A549 (cell line): ENCODE measurements at regions not wholly inside any gene's neighbourhood (a gene's known extent, or its start where the extent isn't known, plus 50 kb on each side); places are given as distances from the start of the nearest gene placed in this dataset.

Experiments used
- ATAC-seq, 2 experiments: fragments of 200-7000 bp in 1 of 2; fragments of >200 bp in 1 of 2; cut with Nextera tagmentation in 1 of 2; cut with Tn5 transposase in 1 of 2; 3 replicates each; pipeline versions ENCODE4 v1.8.0 to v1.9.1; 2018 to 2020; ENCODE audit warnings: mild to moderate bottlenecking in 1 of 2, moderate library complexity in 1 of 2
- CTCF ChIA-PET: fragments of 300-600 bp; sonication (Branson Sonifier 250); formaldehyde crosslinking; extraction: SDS; loops from one replicate; lab custom pipeline; 2021; ENCODE audit warnings: antibody characterized with exemption, inconsistent platforms; lab: Yijun Ruan, JAX
- POLR2A ChIA-PET: fragments of 350-600 bp; formaldehyde crosslinking; extraction: SDS; loops from one replicate; lab custom pipeline; 2021; ENCODE audit warnings: antibody characterized with exemption, inconsistent platforms; lab: Yijun Ruan, JAX
- DNase-seq, 2 experiments: peaks; one replicate each; pipeline versions ENCODE4 v3.0.0 to v3.0.0-alpha.2; 2011 to 2016; ENCODE audit warnings: low read depth in 1 of 2, low spot score in 1 of 2
- FAIRE-seq: peaks from 2 replicates; lab custom pipeline; 2011; peaks lifted over from hg19 to GRCh38; lab: Jason Lieb, UNC
- H3K27ac ChIP-seq, 2 experiments: fragments of >200 bp; sonication (Bioruptor Twin); formaldehyde crosslinking; 3 replicates each; pipeline ENCODE4 v1.5.1; 2016 to 2017
- H3K4me1 ChIP-seq: fragments of >200 bp; sonication (Bioruptor Twin); formaldehyde crosslinking; 3 replicates; pipeline ENCODE4 v1.6.1; 2016
- H3K4me2 ChIP-seq: fragments of >200 bp; sonication (Bioruptor Twin); formaldehyde crosslinking; 3 replicates; pipeline ENCODE4 v1.6.1; 2016
- H3K4me3 ChIP-seq: fragments of >200 bp; sonication (Bioruptor Twin); formaldehyde crosslinking; 3 replicates; pipeline ENCODE4 v1.5.1; 2016
- H3K9me3 ChIP-seq: fragments of >200 bp; sonication (Bioruptor Twin); formaldehyde crosslinking; 3 replicates; pipeline ENCODE4 v1.6.1; 2016
- ATOH8 ChIP-seq: fragments of 250-450 bp; sonication (Bioruptor Pico); IDR thresholded peaks from 2 replicates; pipeline ENCODE4 v1.5.0; 2020; ENCODE audit warnings: low read depth, mild to moderate bottlenecking, moderate library complexity
- CBX2 ChIP-seq: fragments of 200-600 bp; sonication (generic); IDR thresholded peaks from 2 replicates; pipeline ENCODE4 v1.6.1; 2016; ENCODE audit warnings: low read depth, mild to moderate bottlenecking, borderline replicate concordance
- CHD2 ChIP-seq: fragments of 150-350 bp; IDR thresholded peaks from 2 replicates; pipeline ENCODE4 v1.6.1; 2014; ENCODE audit warnings: low read length; ENCODE audit not compliant: partially characterized antibody
- EHF ChIP-seq: fragments of 250-450 bp; sonication (Bioruptor Pico); IDR thresholded peaks from 2 replicates; pipeline ENCODE4 v1.5.0; 2020; ENCODE audit warnings: mild to moderate bottlenecking
- FOSL2 ChIP-seq, 2 experiments: fragments of 450-650 bp in 1 of 2; fragments of >200 bp in 1 of 2; sonication (Bioruptor Twin) in 1 of 2; formaldehyde crosslinking; IDR thresholded peaks; 2 replicates each; pipeline versions ENCODE4 v1.5.0 to v1.6.1; 2016 to 2020; ENCODE audit warnings: mild to moderate bottlenecking in 1 of 2, moderate library complexity in 1 of 2
- FOXS1 ChIP-seq: fragments of 250-450 bp; sonication (Bioruptor Pico); IDR thresholded peaks from 2 replicates; pipeline ENCODE4 v1.5.0; 2020; ENCODE audit warnings: mild to moderate bottlenecking, moderate library complexity
- GATA3 ChIP-seq: IDR thresholded peaks from 2 replicates; pipeline ENCODE4 v1.6.1; 2012; ENCODE audit warnings: borderline replicate concordance
- HDAC2 ChIP-seq: fragments of 200-600 bp; sonication (generic); IDR thresholded peaks from 2 replicates; pipeline ENCODE4 v1.6.1; 2016
- HEYL ChIP-seq: fragments of 250-450 bp; sonication (Bioruptor Pico); IDR thresholded peaks from 2 replicates; pipeline ENCODE4 v1.8.0; 2021; ENCODE audit warnings: mild to moderate bottlenecking, moderate library complexity
- HOXB13 ChIP-seq: fragments of 250-450 bp; sonication (Bioruptor Pico); IDR thresholded peaks from 2 replicates; pipeline ENCODE4 v1.5.0; 2020; ENCODE audit warnings: low read depth, mild to moderate bottlenecking, moderate library complexity
- HOXB5 ChIP-seq: fragments of 250-450 bp; sonication (Bioruptor Pico); IDR thresholded peaks from 2 replicates; pipeline ENCODE4 v1.5.0; 2020; ENCODE audit warnings: mild to moderate bottlenecking, moderate library complexity
- KDM1A ChIP-seq: fragments of 200-600 bp; sonication (generic); IDR thresholded peaks from 2 replicates; pipeline ENCODE4 v1.6.1; 2016; ENCODE audit warnings: low read depth, mild to moderate bottlenecking
- KDM5A ChIP-seq: fragments of 200-600 bp; sonication (generic); IDR thresholded peaks from 2 replicates; pipeline ENCODE4 v1.6.1; 2016; ENCODE audit warnings: antibody characterized with exemption, mild to moderate bottlenecking
- MAFK ChIP-seq: fragments of 450-650 bp; IDR thresholded peaks from 2 replicates; pipeline ENCODE4 v1.6.1; 2014; ENCODE audit not compliant: partially characterized antibody
- MAZ ChIP-seq: fragments of 150-350 bp; IDR thresholded peaks from 2 replicates; pipeline ENCODE4 v1.6.1; 2014; ENCODE audit warnings: antibody characterized with exemption, low read depth, low read length, borderline replicate concordance
- PHF8 ChIP-seq: fragments of 200-600 bp; sonication (generic); IDR thresholded peaks from 2 replicates; pipeline ENCODE4 v1.6.1; 2016; ENCODE audit warnings: low read depth, mild to moderate bottlenecking, antibody characterized with exemption, moderate library complexity, borderline replicate concordance
- RCOR1 ChIP-seq: fragments of 150-350 bp; IDR thresholded peaks from 2 replicates; pipeline ENCODE4 v1.6.1; 2014; ENCODE audit warnings: antibody characterized with exemption, low read length, low read depth
- RFX5 ChIP-seq: fragments of 450-650 bp; IDR thresholded peaks from 2 replicates; pipeline ENCODE4 v1.7.1; 2014; ENCODE audit warnings: antibody characterized with exemption, mild to moderate bottlenecking, moderate library complexity
- RNF2 ChIP-seq: fragments of 200-600 bp; sonication (generic); IDR thresholded peaks from 2 replicates; pipeline ENCODE4 v1.6.1; 2016; ENCODE audit warnings: low read depth, mild to moderate bottlenecking, antibody characterized with exemption, moderate library complexity, borderline replicate concordance
- SMC3 ChIP-seq: fragments of >200 bp; sonication (Bioruptor Twin); formaldehyde crosslinking; IDR thresholded peaks from 3 replicates; pipeline ENCODE4 v1.6.1; 2018; ENCODE audit warnings: inconsistent platforms
- TFCP2L1 ChIP-seq: fragments of 250-450 bp; sonication (Bioruptor Pico); IDR thresholded peaks from 2 replicates; pipeline ENCODE4 v1.5.0; 2021; ENCODE audit warnings: mild to moderate bottlenecking
- TP53 ChIP-seq: fragments of 250-450 bp; sonication (Bioruptor Pico); IDR thresholded peaks from 2 replicates; pipeline ENCODE4 v1.5.0; 2021; ENCODE audit warnings: mild to moderate bottlenecking, moderate library complexity
- USF2 ChIP-seq: fragments of 450-650 bp; IDR thresholded peaks from 2 replicates; pipeline ENCODE4 v1.6.1; 2014; ENCODE audit warnings: antibody characterized with exemption
- ZNF302 ChIP-seq: fragments of 250-450 bp; sonication (Bioruptor Pico); IDR thresholded peaks from 2 replicates; pipeline ENCODE4 v1.9.0; 2021; ENCODE audit warnings: inconsistent platforms, mild to moderate bottlenecking, moderate library complexity
- ZSCAN20 ChIP-seq: fragments of 250-450 bp; sonication (Bioruptor Pico); IDR thresholded peaks from 2 replicates; pipeline ENCODE4 v1.8.0; 2022; ENCODE audit warnings: mild to moderate bottlenecking, moderate library complexity
- WGBS: methylation state at CpG from one replicate; pipeline ENCODE4 v1.1.6; 2017; ENCODE audit errors: missing lambda C conversion rate; 5-methylcytosine and 5-hydroxymethylcytosine counted together
- TF ChIP-seq, protein P1 (sequence below): IDR thresholded peaks from 2 replicates; pipeline ENCODE4 v1.6.1; 2012; ENCODE audit warnings: low read depth, borderline replicate concordance
- TF ChIP-seq, protein P2 (sequence below): fragments of 150-350 bp; IDR thresholded peaks from 2 replicates; pipeline ENCODE4 v1.6.1; 2014; ENCODE audit warnings: low read depth, mild to moderate bottlenecking, low read length

GRCh38 chrX:118167361-118167760 lies 50.8 kb upstream of the KLHL13 start:
- H3K4me3 ChIP-seq = no peak overlapping the region
- no peak overlapping the region for H3K4me2 ChIP-seq
- DNase-seq (no peak), ATAC-seq (no peak), FAIRE-seq (no peak)
- H3K4me1 ChIP-seq = no peaks in the 10 kb centered on the region
- 86% methylated on average over 1 of the region's 1 CpG for WGBS
- H3K27ac ChIP-seq = no peak overlapping the region
- no peak for TF ChIP-seq KDM1A
- TF ChIP-seq MAFK = peak; percentile 77
- no peak for TF ChIP-seq CHD2
- ChIA-PET POLR2A (no interaction called here), CTCF (interaction anchor here (1.1 kb wide), 1 partner anchor 11 kb away, joined by 3 read pairs; no protein-coding TSS in a partner anchor)
- no peaks in the 10 kb centered on the region for H3K9me3 ChIP-seq

DNA sequence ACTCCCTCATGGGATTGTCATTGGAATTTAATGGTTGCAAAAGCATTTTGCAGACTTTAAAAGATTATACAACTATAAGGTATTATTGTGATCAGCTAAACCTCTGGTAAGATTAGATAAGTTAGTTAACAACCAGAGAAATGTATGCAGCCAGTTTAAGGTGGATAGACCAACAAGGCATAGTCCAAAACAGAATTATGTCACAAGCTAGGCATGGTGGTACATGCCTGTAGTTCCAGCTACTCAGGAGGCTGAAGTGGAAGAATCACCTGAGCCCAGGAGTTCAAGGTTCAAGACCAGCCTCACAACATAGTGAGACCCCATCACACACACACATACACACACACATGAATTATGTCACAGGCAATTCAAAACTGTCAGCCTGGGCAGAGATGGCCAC lies 54.7 kb upstream of the KLHL13 start:
- no peaks in the 10 kb centered on the region for H3K4me1 ChIP-seq
- DNase-seq (no peak), ATAC-seq (no peak), FAIRE-seq (no peak)
- no peak overlapping the region for H3K4me3 ChIP-seq
- ChIA-PET POLR2A (no interaction called here), CTCF (no interaction called here)
- TF ChIP-seq ZSCAN20 (CRISPR knock-in tag) (no peak), RCOR1 (no peak), RFX5 (no peak), KDM1A (no peak)
- no peaks in the 10 kb centered on the region for H3K9me3 ChIP-seq
- no peak overlapping the region for H3K27ac ChIP-seq
- no peak overlapping the region for H3K4me2 ChIP-seq

GRCh38 chrX:118174516-118175098 lies 58.0 kb upstream of the KLHL13 start:
- Histone ChIP-seq H3K9me3 (no peaks in the 10 kb centered on the region), H3K4me2 (no peak overlapping the region), H3K4me3 (no peak overlapping the region), H3K27ac (no peak overlapping the region)
- POLR2A ChIA-PET = no interaction called here
- DNase-seq = no peak
- 52% methylated on average over 5 of the region's 5 CpGs for WGBS
- no peak for FAIRE-seq
- no peak for ATAC-seq
- CTCF ChIA-PET = no interaction called here
- no peak for TF ChIP-seq TP53 (CRISPR knock-in tag)
- TF ChIP-seq CBX2 = no peak
- TF ChIP-seq, all 56 proteins: peak for 0
- H3K4me1 ChIP-seq = no peaks in the 10 kb centered on the region

DNA sequence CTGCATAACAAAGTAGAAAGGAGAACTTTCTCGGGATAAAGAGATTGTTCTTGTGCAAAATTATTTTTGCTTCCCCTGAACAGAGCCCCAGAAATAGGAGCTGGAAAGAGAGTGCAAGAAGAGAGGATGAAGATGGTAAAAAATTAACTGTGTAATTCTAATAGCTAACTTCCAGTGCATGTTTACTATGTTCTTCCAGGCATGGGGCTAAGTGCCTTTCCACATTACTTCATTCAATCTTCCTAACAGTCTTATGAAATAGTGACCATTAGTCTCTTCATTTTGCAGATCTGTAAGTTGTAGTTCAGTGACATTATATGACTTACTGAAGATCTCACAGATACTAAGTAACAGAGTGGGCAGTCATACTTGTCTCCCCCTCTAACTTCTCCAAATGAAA lies 61.1 kb upstream of the KLHL13 start:
- CTCF ChIA-PET = interaction anchor here (1.2 kb wide), 1 partner anchor 11 kb away, joined by 3 read pairs; no protein-coding TSS in a partner anchor
- POLR2A ChIA-PET = no interaction called here
- FAIRE-seq (no peak), DNase-seq (no peak)
- no peaks in the 10 kb centered on the region for H3K9me3 ChIP-seq
- WGBS = 13% methylated on average over 1 of the region's 1 CpG
- no peak overlapping the region for H3K4me3 ChIP-seq
- H3K4me2 ChIP-seq = no peak overlapping the region
- no peak for TF ChIP-seq MAZ
- no peak for TF ChIP-seq KDM5A
- no peak for TF ChIP-seq HOXB5 (CRISPR knock-in tag)
- no peak for TF ChIP-seq EHF (CRISPR knock-in tag)
- no peak for TF ChIP-seq TFCP2L1
- TF ChIP-seq HOXB13 = no peak
- no peak for TF ChIP-seq HDAC2
- no peak for TF ChIP-seq GATA3
- TF ChIP-seq ATOH8 = no peak
- TF ChIP-seq USF2 = no peak
- TF ChIP-seq SMC3 = no peak
- no peak for TF ChIP-seq HEYL (CRISPR knock-in tag)
- no peak for TF ChIP-seq RFX5
- TF ChIP-seq RNF2 = no peak
- TF ChIP-seq FOXS1 (CRISPR knock-in tag) = no peak
- TF ChIP-seq ZNF302 = no peak
- TF ChIP-seq, protein P1, sequence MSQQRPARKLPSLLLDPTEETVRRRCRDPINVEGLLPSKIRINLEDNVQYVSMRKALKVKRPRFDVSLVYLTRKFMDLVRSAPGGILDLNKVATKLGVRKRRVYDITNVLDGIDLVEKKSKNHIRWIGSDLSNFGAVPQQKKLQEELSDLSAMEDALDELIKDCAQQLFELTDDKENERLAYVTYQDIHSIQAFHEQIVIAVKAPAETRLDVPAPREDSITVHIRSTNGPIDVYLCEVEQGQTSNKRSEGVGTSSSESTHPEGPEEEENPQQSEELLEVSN = no peak
- TF ChIP-seq PHF8 = no peak
- TF ChIP-seq, protein P2, sequence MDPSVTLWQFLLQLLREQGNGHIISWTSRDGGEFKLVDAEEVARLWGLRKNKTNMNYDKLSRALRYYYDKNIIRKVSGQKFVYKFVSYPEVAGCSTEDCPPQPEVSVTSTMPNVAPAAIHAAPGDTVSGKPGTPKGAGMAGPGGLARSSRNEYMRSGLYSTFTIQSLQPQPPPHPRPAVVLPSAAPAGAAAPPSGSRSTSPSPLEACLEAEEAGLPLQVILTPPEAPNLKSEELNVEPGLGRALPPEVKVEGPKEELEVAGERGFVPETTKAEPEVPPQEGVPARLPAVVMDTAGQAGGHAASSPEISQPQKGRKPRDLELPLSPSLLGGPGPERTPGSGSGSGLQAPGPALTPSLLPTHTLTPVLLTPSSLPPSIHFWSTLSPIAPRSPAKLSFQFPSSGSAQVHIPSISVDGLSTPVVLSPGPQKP = no peak
- no peak for TF ChIP-seq FOSL2 (IDR thresholded peaks at IDR 0.05)
- TF ChIP-seq FOSL2 (CRISPR knock-in tag; IDR thresholded peaks at IDR 0.05) = no peak
- TF ChIP-seq, all 56 proteins: peak for 0
- Histone ChIP-seq H3K4me1 (no peaks in the 10 kb centered on the region), H3K27ac (no peak overlapping the region)
- no peak for ATAC-seq
